IPS-NIHi7 (cell line): ENCODE measurements at regions not wholly inside any gene's neighbourhood (a gene's known extent, or its start where the extent isn't known, plus 50 kb on each side); places are given as distances from the start of the nearest gene placed in this dataset.

ENCODE experiments used
- DNase-seq: peaks from one replicate; pipeline ENCODE4 v3.0.0; 2012; ENCODE audit warnings: mixed read lengths; ENCODE audit errors: extremely low spot score

DNA sequence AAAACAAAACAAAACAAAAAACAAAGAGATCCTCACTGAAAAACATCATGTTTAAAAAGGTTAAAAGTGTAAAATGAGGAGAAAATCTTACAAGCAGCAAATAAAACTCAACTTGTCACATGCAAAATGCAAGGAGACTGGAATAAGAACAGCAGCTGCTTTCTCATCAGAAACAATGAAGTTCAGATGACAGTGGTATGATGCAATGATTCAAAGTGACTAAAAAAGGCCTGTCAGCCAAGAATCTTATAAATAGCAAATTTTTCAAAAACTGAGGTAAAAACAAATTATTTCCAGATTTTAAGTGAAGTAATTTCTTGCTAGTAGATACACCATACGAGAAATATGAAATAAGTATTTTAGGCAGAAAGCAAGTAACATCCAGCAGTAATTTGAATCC is 68.6 kb upstream of the EPHA3 start:
- no peak for DNase-seq

GRCh38 chr3:89042236-89042835 is 65.1 kb upstream of the EPHA3 start:
- DNase-seq = no peak

DNA sequence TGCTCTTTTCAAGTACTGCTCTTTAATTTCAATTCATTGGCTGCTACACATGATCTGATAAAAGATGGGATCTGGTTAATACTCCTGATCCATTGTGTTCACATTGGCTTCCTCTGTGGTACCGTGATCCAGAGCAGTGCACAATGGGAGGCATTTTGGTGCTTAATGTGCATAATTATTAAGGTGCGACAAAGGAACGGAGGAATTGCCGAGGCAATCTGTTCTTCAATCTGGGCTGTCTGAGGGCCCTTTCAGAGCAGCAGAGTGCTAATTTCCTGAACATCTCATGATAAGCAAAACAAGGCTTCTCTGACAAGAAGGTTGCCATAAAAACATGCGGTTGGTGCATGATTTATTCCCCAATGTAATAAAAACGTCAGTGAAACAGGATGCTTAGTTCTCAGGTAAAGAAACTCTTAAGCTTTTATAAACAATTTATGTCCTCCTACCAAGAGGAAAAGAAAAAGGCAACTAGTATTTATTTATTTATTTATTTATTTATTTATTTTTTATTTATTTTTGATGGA is 64.0 kb upstream of the EPHA3 start:
- no peak for DNase-seq

DNA sequence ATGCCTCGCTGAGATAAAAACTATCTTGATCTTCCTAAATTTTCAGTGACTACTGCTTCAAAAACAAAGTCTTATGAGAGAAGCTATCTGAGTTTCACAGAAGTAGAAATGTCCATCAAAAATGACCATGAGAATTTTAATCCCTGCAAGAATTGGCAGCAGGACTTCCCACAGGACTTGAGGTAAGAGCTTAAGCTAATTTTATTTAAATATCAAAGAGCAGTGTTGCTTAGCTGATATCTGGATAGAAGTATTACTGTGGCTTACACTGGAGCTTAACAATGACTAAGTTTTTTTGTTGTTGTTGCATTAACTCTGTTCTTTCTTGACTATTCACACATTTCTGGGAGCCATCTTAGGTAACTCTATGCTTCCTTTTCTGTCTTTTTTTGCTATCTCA is 60.8 kb upstream of the EPHA3 start:
- DNase-seq = no peak

DNA sequence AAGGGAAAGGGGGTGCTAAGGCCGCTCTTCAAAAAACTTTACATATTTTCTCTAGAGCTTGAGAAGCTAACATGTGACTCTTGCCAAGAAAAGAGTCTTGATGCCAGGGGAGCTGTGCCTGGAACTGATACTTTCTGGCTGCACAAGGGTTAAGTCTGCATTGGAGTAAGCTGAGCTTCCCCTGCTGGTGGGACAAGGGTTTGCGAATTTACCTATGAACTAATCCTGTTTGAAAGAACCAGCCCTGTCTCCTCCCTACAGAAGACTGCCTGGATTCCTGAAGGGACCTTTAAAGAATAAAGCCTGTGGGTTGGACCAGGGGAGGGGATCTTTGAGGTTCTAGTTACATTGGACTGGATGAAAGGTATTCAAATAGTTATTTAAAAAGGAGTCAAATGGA is 58.3 kb upstream of the EPHA3 start:
- peak; percentile 61 for DNase-seq

GRCh38 chr3:89052386-89052785 is 55.0 kb upstream of the EPHA3 start:
- no peak for DNase-seq

DNA sequence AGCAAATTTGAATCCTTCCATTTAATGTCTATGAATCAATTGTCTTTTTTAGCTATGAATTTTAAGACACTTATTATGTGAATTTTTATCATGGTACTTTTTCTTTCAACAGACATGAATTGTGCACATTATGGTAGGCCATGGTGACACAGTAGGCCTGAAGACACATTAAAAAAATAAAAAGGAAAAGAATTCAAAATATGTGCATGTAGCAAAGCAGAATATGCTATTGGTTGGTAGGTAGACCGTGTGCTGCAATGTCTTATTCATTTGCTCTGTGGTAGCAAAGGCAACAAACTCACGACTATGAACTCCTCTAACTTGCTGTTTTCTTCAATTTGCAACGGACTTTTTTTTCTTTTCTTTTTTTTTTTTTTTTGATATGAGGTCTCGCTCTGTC is 50.0 kb upstream of the EPHA3 start:
- no peak for DNase-seq
